ENCODE measurements at regions not wholly inside any gene's neighbourhood (a gene's known extent, or its start where the extent isn't known, plus 50 kb on each side); places are given as distances from the start of the nearest gene placed in this dataset.

- no peak for TF ChIP-seq CTCF (IDR thresholded peaks at IDR 0.05)
- Histone ChIP-seq H3K4me3 (no peak overlapping the region), H3K27ac (no peak overlapping the region), H3K4me1 (ENCODE audit: control insufficient read depth in 1 of 2, low read depth in 2 of 2) (no peaks in the 10 kb centered on the region), H3K36me3 (no peaks in the 10 kb centered on the region), H3K9me3 (no peaks in the 10 kb centered on the region), H3K27me3 (replicated peaks; ENCODE audit: insufficient read depth) (no peaks in the 10 kb centered on the region)
- no peak for DNase-seq (ENCODE audit: low spot score)
- no peak for ATAC-seq (ENCODE audit: insufficient number of reproducible peaks, low FRiP score, low read depth)
These were observed 870.2 kb downstream of the BRD1 start for GRCh38 chr22:48957311-48957986.

GRCh38 chr22:48955351-48956311, 872.0 kb downstream of the BRD1 start:
- no peak overlapping the region for H3K27ac ChIP-seq
- H3K27me3 ChIP-seq (replicated peaks; ENCODE audit: insufficient read depth), result no peaks in the 10 kb centered on the region
- TF ChIP-seq CTCF (IDR thresholded peaks at IDR 0.05), result no peak
- H3K4me3 ChIP-seq, result no peak overlapping the region
- H3K4me1 ChIP-seq (ENCODE audit: control insufficient read depth in 1 of 2, low read depth in 2 of 2), result no peaks in the 10 kb centered on the region
- H3K36me3 ChIP-seq, result no peaks in the 10 kb centered on the region
- no peak for DNase-seq (ENCODE audit: low spot score)
- no peak for ATAC-seq (ENCODE audit: insufficient number of reproducible peaks, low FRiP score, low read depth)
- no peaks in the 10 kb centered on the region for H3K9me3 ChIP-seq

GRCh38 chr22:48954781-48955311, 872.8 kb downstream of the BRD1 start:
- DNase-seq (ENCODE audit: low spot score), result no peak
- Histone ChIP-seq H3K9me3 (no peaks in the 10 kb centered on the region), H3K4me3 (no peak overlapping the region), H3K27me3 (replicated peaks; ENCODE audit: insufficient read depth) (no peaks in the 10 kb centered on the region), H3K4me1 (ENCODE audit: control insufficient read depth in 1 of 2, low read depth in 2 of 2) (no peaks in the 10 kb centered on the region), H3K27ac (no peak overlapping the region), H3K36me3 (no peaks in the 10 kb centered on the region)
- ATAC-seq (ENCODE audit: insufficient number of reproducible peaks, low FRiP score, low read depth), result no peak
- no peak for TF ChIP-seq CTCF (IDR thresholded peaks at IDR 0.05)

GRCh38 chr22:48953830-48954229, 873.8 kb downstream of the BRD1 start:
- Histone ChIP-seq H3K36me3 (no peaks in the 10 kb centered on the region), H3K27me3 (replicated peaks; ENCODE audit: insufficient read depth) (no peaks in the 10 kb centered on the region), H3K27ac (no peak overlapping the region), H3K4me1 (ENCODE audit: control insufficient read depth in 1 of 2, low read depth in 2 of 2) (no peaks in the 10 kb centered on the region), H3K4me3 (no peak overlapping the region), H3K9me3 (no peaks in the 10 kb centered on the region)
- DNase-seq (ENCODE audit: low spot score) (no peak), ATAC-seq (ENCODE audit: insufficient number of reproducible peaks, low FRiP score, low read depth) (no peak)
- no peak for TF ChIP-seq CTCF (IDR thresholded peaks at IDR 0.05)

- Histone ChIP-seq H3K4me1 (ENCODE audit: control insufficient read depth in 1 of 2, low read depth in 2 of 2) (no peaks in the 10 kb centered on the region), H3K9me3 (no peaks in the 10 kb centered on the region), H3K4me3 (no peak overlapping the region), H3K27ac (no peak overlapping the region), H3K36me3 (no peaks in the 10 kb centered on the region), H3K27me3 (replicated peaks; ENCODE audit: insufficient read depth) (no peaks in the 10 kb centered on the region)
- DNase-seq (ENCODE audit: low spot score) (no peak), ATAC-seq (ENCODE audit: insufficient number of reproducible peaks, low FRiP score, low read depth) (no peak)
- TF ChIP-seq CTCF (IDR thresholded peaks at IDR 0.05), result no peak
These were observed 874.5 kb downstream of the BRD1 start for GRCh38 chr22:48953103-48953720.
